ENCODE measurements at regions not wholly inside any gene's neighbourhood (a gene's known extent, or its start where the extent isn't known, plus 50 kb on each side); places are given as distances from the start of the nearest gene placed in this dataset.

DNA sequence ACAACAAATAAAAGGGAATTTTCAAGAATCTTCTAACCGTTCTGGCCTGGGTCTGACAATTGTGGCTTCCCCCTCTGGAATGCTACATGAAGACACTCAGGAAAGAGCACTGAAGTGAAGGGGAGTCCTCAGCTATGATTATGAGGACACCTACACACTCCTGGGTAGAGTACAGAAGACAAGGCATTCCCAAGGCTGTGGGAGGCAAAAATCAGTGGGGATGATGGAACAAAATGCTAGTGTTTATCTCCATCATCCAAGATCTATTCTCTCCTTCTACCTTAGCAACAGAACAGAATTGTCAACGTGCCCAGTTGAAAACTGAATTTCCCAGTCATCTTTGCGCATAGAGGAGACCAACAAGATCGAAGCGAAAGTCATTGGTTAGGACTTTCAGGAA is 130.1 kb upstream of the LARP1 start:
- no peak for DNase-seq (ENCODE audit: low read depth in 1 of 2, low spot score in 1 of 2)
- TF ChIP-seq GATA3 (IDR thresholded peaks at IDR 0.05; ENCODE audit: borderline replicate concordance) (no peak), RNF2 (IDR thresholded peaks at IDR 0.05; ENCODE audit: borderline replicate concordance, low read depth) (no peak), CBX2 (IDR thresholded peaks at IDR 0.05; ENCODE audit: borderline replicate concordance, low read depth) (no peak), RAD21 (conservative IDR thresholded peaks at IDR 0.05 in 1 of 2, IDR thresholded peaks at IDR 0.05 in 1 of 2) (no peak), TP53 (CRISPR knock-in tag; IDR thresholded peaks at IDR 0.05) (no peak), POLR2AphosphoS2 (conservative IDR thresholded peaks at IDR 0.05; ENCODE audit: low read length) (no peak), ZNF302 (CRISPR knock-in tag; IDR thresholded peaks at IDR 0.05) (no peak), NFE2L2 (conservative IDR thresholded peaks at IDR 0.05; ENCODE audit: low read length) (no peak), KDM1A (IDR thresholded peaks at IDR 0.05; ENCODE audit: low read depth) (no peak), FOSB (CRISPR knock-in tag; IDR thresholded peaks at IDR 0.05) (no peak), FOSL2 (IDR thresholded peaks at IDR 0.05) (no peak), FOSL2 (CRISPR knock-in tag; IDR thresholded peaks at IDR 0.05) (no peak), RCOR1 (IDR thresholded peaks at IDR 0.05; ENCODE audit: low read depth, low read length) (no peak)
- TF ChIP-seq, protein P1, sequence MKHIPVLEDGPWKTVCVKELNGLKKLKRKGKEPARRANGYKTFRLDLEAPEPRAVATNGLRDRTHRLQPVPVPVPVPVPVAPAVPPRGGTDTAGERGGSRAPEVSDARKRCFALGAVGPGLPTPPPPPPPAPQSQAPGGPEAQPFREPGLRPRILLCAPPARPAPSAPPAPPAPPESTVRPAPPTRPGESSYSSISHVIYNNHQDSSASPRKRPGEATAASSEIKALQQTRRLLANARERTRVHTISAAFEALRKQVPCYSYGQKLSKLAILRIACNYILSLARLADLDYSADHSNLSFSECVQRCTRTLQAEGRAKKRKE (CRISPR knock-in tag; IDR thresholded peaks at IDR 0.05; ENCODE audit: low read depth): no peak
- TF ChIP-seq, protein P2, sequence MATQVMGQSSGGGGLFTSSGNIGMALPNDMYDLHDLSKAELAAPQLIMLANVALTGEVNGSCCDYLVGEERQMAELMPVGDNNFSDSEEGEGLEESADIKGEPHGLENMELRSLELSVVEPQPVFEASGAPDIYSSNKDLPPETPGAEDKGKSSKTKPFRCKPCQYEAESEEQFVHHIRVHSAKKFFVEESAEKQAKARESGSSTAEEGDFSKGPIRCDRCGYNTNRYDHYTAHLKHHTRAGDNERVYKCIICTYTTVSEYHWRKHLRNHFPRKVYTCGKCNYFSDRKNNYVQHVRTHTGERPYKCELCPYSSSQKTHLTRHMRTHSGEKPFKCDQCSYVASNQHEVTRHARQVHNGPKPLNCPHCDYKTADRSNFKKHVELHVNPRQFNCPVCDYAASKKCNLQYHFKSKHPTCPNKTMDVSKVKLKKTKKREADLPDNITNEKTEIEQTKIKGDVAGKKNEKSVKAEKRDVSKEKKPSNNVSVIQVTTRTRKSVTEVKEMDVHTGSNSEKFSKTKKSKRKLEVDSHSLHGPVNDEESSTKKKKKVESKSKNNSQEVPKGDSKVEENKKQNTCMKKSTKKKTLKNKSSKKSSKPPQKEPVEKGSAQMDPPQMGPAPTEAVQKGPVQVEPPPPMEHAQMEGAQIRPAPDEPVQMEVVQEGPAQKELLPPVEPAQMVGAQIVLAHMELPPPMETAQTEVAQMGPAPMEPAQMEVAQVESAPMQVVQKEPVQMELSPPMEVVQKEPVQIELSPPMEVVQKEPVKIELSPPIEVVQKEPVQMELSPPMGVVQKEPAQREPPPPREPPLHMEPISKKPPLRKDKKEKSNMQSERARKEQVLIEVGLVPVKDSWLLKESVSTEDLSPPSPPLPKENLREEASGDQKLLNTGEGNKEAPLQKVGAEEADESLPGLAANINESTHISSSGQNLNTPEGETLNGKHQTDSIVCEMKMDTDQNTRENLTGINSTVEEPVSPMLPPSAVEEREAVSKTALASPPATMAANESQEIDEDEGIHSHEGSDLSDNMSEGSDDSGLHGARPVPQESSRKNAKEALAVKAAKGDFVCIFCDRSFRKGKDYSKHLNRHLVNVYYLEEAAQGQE (IDR thresholded peaks at IDR 0.05): no peak
- TF ChIP-seq, protein P3, sequence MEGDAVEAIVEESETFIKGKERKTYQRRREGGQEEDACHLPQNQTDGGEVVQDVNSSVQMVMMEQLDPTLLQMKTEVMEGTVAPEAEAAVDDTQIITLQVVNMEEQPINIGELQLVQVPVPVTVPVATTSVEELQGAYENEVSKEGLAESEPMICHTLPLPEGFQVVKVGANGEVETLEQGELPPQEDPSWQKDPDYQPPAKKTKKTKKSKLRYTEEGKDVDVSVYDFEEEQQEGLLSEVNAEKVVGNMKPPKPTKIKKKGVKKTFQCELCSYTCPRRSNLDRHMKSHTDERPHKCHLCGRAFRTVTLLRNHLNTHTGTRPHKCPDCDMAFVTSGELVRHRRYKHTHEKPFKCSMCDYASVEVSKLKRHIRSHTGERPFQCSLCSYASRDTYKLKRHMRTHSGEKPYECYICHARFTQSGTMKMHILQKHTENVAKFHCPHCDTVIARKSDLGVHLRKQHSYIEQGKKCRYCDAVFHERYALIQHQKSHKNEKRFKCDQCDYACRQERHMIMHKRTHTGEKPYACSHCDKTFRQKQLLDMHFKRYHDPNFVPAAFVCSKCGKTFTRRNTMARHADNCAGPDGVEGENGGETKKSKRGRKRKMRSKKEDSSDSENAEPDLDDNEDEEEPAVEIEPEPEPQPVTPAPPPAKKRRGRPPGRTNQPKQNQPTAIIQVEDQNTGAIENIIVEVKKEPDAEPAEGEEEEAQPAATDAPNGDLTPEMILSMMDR (IDR thresholded peaks at IDR 0.05): no peak
- WGBS (ENCODE audit: missing lambda C conversion rate): 64% methylated on average over 5 of the region's 5 CpGs
- Histone ChIP-seq H3K4me2 (no peak overlapping the region), H3K27ac (no peak overlapping the region), H3K4me3 (no peak overlapping the region), H3K4me1 (no peaks in the 10 kb centered on the region), H3K9me3 (no peaks in the 10 kb centered on the region)
- ChIA-PET POLR2A (no interaction called here), CTCF (interaction anchor here (1.6 to 2.8 kb wide), 3 partner anchors 16 to 651 kb away, joined by 4 to 8 read pairs (median 7); no protein-coding TSS in a partner anchor)
- ATAC-seq: no peak
- no peak for FAIRE-seq

DNA sequence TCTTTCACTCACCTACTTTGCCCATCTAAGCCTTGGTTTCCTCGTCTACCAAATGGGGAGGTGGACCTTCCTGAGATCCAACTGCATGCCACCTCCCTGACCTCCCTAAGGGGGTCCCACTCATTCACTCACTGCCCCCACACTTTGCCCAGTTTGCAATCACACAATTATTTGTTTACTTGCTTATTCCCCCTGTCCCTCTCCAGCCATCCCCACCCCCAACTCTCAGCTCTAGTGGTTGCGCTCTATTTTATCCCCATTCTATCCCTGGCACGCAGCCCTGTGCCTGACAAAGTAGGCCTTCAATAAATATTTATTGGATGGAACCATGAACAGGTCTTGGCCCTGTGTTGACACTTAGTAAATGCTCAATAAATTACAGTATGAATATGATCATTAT is 130.8 kb upstream of the LARP1 start:
- TF ChIP-seq ZFP36 (IDR thresholded peaks at IDR 0.05; ENCODE audit: borderline replicate concordance, partially characterized antibody) (no peak), KDM1A (IDR thresholded peaks at IDR 0.05; ENCODE audit: low read depth) (no peak), POLR2A (IDR thresholded peaks at IDR 0.05; ENCODE audit: low read length) (no peak), SMC3 (IDR thresholded peaks at IDR 0.05) (no peak), ZNF302 (CRISPR knock-in tag; IDR thresholded peaks at IDR 0.05) (no peak), POLR2AphosphoS2 (conservative IDR thresholded peaks at IDR 0.05; ENCODE audit: low read length) (no peak), KDM5A (IDR thresholded peaks at IDR 0.05) (no peak), CBX2 (IDR thresholded peaks at IDR 0.05; ENCODE audit: borderline replicate concordance, low read depth) (no peak), HOXB5 (CRISPR knock-in tag; IDR thresholded peaks at IDR 0.05) (no peak), CBX8 (IDR thresholded peaks at IDR 0.05) (no peak), PHF8 (IDR thresholded peaks at IDR 0.05; ENCODE audit: borderline replicate concordance, low read depth) (no peak), TP53 (CRISPR knock-in tag; IDR thresholded peaks at IDR 0.05) (no peak)
- TF ChIP-seq, protein P4, sequence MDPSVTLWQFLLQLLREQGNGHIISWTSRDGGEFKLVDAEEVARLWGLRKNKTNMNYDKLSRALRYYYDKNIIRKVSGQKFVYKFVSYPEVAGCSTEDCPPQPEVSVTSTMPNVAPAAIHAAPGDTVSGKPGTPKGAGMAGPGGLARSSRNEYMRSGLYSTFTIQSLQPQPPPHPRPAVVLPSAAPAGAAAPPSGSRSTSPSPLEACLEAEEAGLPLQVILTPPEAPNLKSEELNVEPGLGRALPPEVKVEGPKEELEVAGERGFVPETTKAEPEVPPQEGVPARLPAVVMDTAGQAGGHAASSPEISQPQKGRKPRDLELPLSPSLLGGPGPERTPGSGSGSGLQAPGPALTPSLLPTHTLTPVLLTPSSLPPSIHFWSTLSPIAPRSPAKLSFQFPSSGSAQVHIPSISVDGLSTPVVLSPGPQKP (IDR thresholded peaks at IDR 0.05; ENCODE audit: low read depth, low read length): no peak
- TF ChIP-seq, protein P5, sequence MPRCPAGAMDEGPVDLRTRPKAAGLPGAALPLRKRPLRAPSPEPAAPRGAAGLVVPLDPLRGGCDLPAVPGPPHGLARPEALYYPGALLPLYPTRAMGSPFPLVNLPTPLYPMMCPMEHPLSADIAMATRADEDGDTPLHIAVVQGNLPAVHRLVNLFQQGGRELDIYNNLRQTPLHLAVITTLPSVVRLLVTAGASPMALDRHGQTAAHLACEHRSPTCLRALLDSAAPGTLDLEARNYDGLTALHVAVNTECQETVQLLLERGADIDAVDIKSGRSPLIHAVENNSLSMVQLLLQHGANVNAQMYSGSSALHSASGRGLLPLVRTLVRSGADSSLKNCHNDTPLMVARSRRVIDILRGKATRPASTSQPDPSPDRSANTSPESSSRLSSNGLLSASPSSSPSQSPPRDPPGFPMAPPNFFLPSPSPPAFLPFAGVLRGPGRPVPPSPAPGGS (IDR thresholded peaks at IDR 0.05): no peak
- TF ChIP-seq, protein P1 (CRISPR knock-in tag; IDR thresholded peaks at IDR 0.05; ENCODE audit: low read depth): no peak
- CTCF ChIA-PET: interaction anchor here (1.3 to 1.6 kb wide), 3 partner anchors 15 to 650 kb away, joined by 3 to 7 read pairs (median 4); no protein-coding TSS in a partner anchor
- ATAC-seq: no peak
- Histone ChIP-seq H3K4me2 (no peak overlapping the region), H3K4me1 (no peaks in the 10 kb centered on the region), H3K27ac (no peak overlapping the region), H3K9me3 (no peaks in the 10 kb centered on the region), H3K4me3 (no peak overlapping the region)
- 57% methylated on average over 3 of the region's 3 CpGs for WGBS (ENCODE audit: missing lambda C conversion rate)
- no peak for DNase-seq (ENCODE audit: low read depth in 1 of 2, low spot score in 1 of 2)
- no peak for FAIRE-seq
- POLR2A ChIA-PET: no interaction called here

Measured in A549 (cell line).